Right lobe of liver (tissue), 4 donors: ENCODE measurements at regions not wholly inside any gene's neighbourhood (a gene's known extent, or its start where the extent isn't known, plus 50 kb on each side); places are given as distances from the start of the nearest gene placed in this dataset.

Experiments
- CTCF ChIP-seq, 4 donors: fragments of 200-600 bp in 3 of 4; fragments of 450-650 bp in 1 of 4; IDR thresholded peaks; one replicate each; pipeline versions ENCODE4 v1.5.1 to v1.8.0; 2016 to 2022; ENCODE audit warnings: antibody characterized with exemption in 4 of 4, mild to moderate bottlenecking in 2 of 4
- POLR2A ChIP-seq: fragments of 450-650 bp; IDR thresholded peaks from one replicate; pipeline ENCODE4 v1.6.1; 2017; ENCODE audit warnings: antibody characterized with exemption, mild to moderate bottlenecking
- donor health status: DM: no; HTN: no; CAD: no.
- donor health status: DM: no; HTN: no; CAD: no.
- donor health status: DM: no; HTN: yes; CAD: no.

- TF ChIP-seq CTCF (IDR thresholded peaks at IDR 0.05), result no peak
- no peak for TF ChIP-seq POLR2A
These were observed 187.0 kb upstream of the HDAC4 start for GRCh38 chr2:239587841-239588240.
